Smooth muscle cell (in vitro differentiated cells): ENCODE measurements at regions not wholly inside any gene's neighbourhood (a gene's known extent, or its start where the extent isn't known, plus 50 kb on each side); places are given as distances from the start of the nearest gene placed in this dataset.

Experiments used
- DNase-seq: peaks from one replicate; lab custom pipeline; 2025; ENCODE audit not compliant: unreplicated experiment; lab: John Stamatoyannopoulos, UW
- H2AFZ ChIP-seq: fragments of 200-600 bp; sonication (generic); 2 replicates; pipeline ENCODE4 v1.6.0; 2016; ENCODE audit warnings: antibody characterized with exemption, low read depth, mild to moderate bottlenecking
- H3F3A ChIP-seq: fragments of 200-600 bp; sonication (generic); 2 replicates; pipeline ENCODE4 v1.6.0; 2017; ENCODE audit warnings: antibody characterized with exemption, low read depth
- H3K27ac ChIP-seq: fragments of 200-600 bp; sonication (generic); 2 replicates; pipeline ENCODE4 v1.5.1; 2016; ENCODE audit warnings: low read depth, mild to moderate bottlenecking
- H3K27me3 ChIP-seq: fragments of 200-600 bp; sonication (generic); 2 replicates; pipeline ENCODE4 v1.6.1; 2016; ENCODE audit warnings: low read depth, mild to moderate bottlenecking
- H3K36me3 ChIP-seq: fragments of 200-600 bp; sonication (generic); 2 replicates; pipeline ENCODE4 v1.5.1; 2016; ENCODE audit warnings: low read depth
- H3K4me1 ChIP-seq: fragments of 200-600 bp; sonication (generic); 2 replicates; pipeline ENCODE4 v1.5.1; 2016; ENCODE audit warnings: low read depth
- H3K4me2 ChIP-seq: fragments of 200-600 bp; sonication (generic); 2 replicates; pipeline ENCODE4 v1.6.0; 2016; ENCODE audit warnings: mild to moderate bottlenecking
- H3K4me3 ChIP-seq: fragments of 200-600 bp; sonication (generic); 2 replicates; pipeline ENCODE4 v1.5.1; 2016; ENCODE audit warnings: mild to moderate bottlenecking
- H3K79me2 ChIP-seq: fragments of 200-600 bp; sonication (generic); 2 replicates; pipeline ENCODE4 v1.6.0; 2016; ENCODE audit warnings: low read depth, mild to moderate bottlenecking
- H3K9ac ChIP-seq: fragments of 200-600 bp; sonication (generic); 2 replicates; pipeline ENCODE4 v1.6.0; 2016; ENCODE audit warnings: low read depth
- H3K9me3 ChIP-seq: fragments of 200-600 bp; sonication (generic); replicated peaks from 2 replicates; pipeline ENCODE4 v1.5.1; 2016; ENCODE audit warnings: low read depth
- H4K20me1 ChIP-seq: fragments of 200-600 bp; sonication (generic); 2 replicates; pipeline ENCODE4 v1.6.0; 2016; ENCODE audit warnings: low read depth
- CTCF ChIP-seq: fragments of 200-600 bp; sonication (generic); IDR thresholded peaks from 2 replicates; pipeline ENCODE4 v1.5.1; 2017; ENCODE audit warnings: borderline replicate concordance, mild to moderate bottlenecking, antibody characterized with exemption; ENCODE audit not compliant: insufficient read depth, poor library complexity, severe bottlenecking
- WGBS: methylation state at CpG from one replicate; pipeline ENCODE4 v1.1.7; 2016; ENCODE audit warnings: low lambda C conversion rate; 5-methylcytosine and 5-hydroxymethylcytosine counted together

DNA sequence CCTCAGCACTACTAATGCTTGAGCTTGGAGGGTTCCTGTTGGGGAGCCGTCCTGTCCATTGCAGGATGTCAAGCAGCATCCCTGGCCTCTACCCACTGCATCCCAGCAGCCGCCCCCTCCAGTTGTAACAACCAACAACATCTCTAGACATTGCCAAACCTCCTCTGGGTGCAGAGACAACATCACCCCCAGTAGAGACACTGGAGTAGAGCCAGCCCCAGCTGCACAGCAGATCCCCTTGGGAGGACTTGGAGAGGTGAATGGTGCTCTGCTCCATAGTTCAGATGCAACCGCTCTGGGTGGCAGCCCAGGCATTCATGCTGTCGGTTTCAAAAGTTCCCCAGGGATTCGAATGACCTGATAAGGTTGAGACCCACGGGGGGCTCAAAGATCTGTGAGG lies 259.0 kb downstream of the MN1 start:
- no peak for TF ChIP-seq CTCF
- H3F3A ChIP-seq: no peaks in the 10 kb centered on the region
- no peak overlapping the region for H3K27ac ChIP-seq
- no peaks in the 10 kb centered on the region for H4K20me1 ChIP-seq
- no peaks in the 10 kb centered on the region for H3K36me3 ChIP-seq
- H3K9ac ChIP-seq: no peak overlapping the region
- no peaks in the 10 kb centered on the region for H3K79me2 ChIP-seq
- WGBS: 84% methylated on average over 6 of the region's 6 CpGs
- no peak overlapping the region for H3K4me3 ChIP-seq
- H3K27me3 ChIP-seq: peaks cover 15% of the 10 kb centered on the region
- H3K4me1 ChIP-seq: peaks cover 8% of the 10 kb centered on the region
- no peak overlapping the region for H3K4me2 ChIP-seq
- no peak for DNase-seq
- no peak overlapping the region for H2AFZ ChIP-seq
- H3K9me3 ChIP-seq: no peaks in the 10 kb centered on the region

DNA sequence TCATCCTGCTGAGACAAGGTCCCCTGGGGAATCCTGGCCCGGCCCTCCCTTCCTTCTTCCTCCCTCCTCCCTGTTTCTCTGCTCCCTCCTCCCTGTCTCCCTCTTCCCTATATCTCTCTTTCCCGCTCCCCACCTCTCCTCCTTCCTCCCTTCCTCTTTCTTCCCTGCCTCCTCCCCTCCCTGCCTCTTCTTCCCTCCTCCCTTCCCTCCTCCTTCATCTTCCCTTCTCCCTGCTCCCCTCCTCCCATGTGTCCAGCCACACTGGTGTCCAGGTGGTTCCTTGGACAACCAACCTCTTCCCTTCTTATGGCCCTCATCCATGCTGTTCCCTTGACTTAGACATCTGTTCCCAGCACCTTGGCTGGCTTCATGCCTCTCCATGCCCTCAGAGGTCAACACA lies 258.1 kb downstream of the MN1 start:
- no peak for TF ChIP-seq CTCF
- H3K36me3 ChIP-seq: no peaks in the 10 kb centered on the region
- no peak for DNase-seq
- peaks cover 15% of the 10 kb centered on the region for H3K27me3 ChIP-seq
- no peak overlapping the region for H3K27ac ChIP-seq
- H3K9ac ChIP-seq: no peak overlapping the region
- no CpG with 5 or more reads among the region's 2 CpGs for WGBS
- H3K9me3 ChIP-seq: no peaks in the 10 kb centered on the region
- no peaks in the 10 kb centered on the region for H3K79me2 ChIP-seq
- no peaks in the 10 kb centered on the region for H3F3A ChIP-seq
- peaks cover 8% of the 10 kb centered on the region for H3K4me1 ChIP-seq
- no peaks in the 10 kb centered on the region for H4K20me1 ChIP-seq
- H2AFZ ChIP-seq: no peak overlapping the region
- no peak overlapping the region for H3K4me3 ChIP-seq
- H3K4me2 ChIP-seq: no peak overlapping the region

DNA sequence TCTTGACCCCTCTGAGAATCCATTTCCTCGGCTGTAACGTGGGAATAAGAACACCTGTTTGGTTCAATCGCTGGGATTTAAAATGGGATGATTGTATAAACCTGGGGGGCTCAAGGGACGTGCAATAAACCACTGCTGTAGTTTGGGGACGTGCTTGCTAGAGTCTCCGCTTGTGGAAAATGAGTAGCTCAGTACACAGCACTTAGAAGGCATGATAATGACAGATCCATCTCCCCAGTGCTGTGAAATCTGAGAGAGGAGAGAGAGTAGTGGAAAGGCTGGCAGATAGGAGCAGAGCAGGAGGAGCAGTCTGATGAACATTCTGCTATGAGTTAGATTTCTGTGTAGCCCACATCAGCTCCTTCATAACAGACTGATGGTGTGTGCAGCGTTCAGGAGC lies 256.5 kb downstream of the MN1 start:
- DNase-seq: no peak
- H3K27ac ChIP-seq: no peak overlapping the region
- TF ChIP-seq CTCF: no peak
- WGBS: 88% methylated on average over 7 of the region's 7 CpGs
- H4K20me1 ChIP-seq: no peaks in the 10 kb centered on the region
- H3K27me3 ChIP-seq: peaks cover 9% of the 10 kb centered on the region
- H3K79me2 ChIP-seq: no peaks in the 10 kb centered on the region
- H3K9ac ChIP-seq: no peak overlapping the region
- no peak overlapping the region for H3K4me3 ChIP-seq
- no peaks in the 10 kb centered on the region for H3F3A ChIP-seq
- H3K9me3 ChIP-seq: no peaks in the 10 kb centered on the region
- no peak overlapping the region for H2AFZ ChIP-seq
- H3K4me2 ChIP-seq: no peak overlapping the region
- H3K4me1 ChIP-seq: peaks cover 8% of the 10 kb centered on the region
- H3K36me3 ChIP-seq: no peaks in the 10 kb centered on the region

GRCh38 chr22:27546157-27546935 lies 255.2 kb downstream of the MN1 start:
- Histone ChIP-seq H3F3A (no peaks in the 10 kb centered on the region), H3K27me3 (peaks cover 9% of the 10 kb centered on the region)
- WGBS: 80% methylated on average over 18 of the region's 18 CpGs

More at GRCh38 chr22:27546157-27546935, 255.2 kb downstream of the MN1 start:
- Histone ChIP-seq H3K27ac (no peak overlapping the region), H3K4me3 (no peak overlapping the region), H3K79me2 (no peaks in the 10 kb centered on the region), H3K9me3 (no peaks in the 10 kb centered on the region), H4K20me1 (no peaks in the 10 kb centered on the region), H3K36me3 (no peaks in the 10 kb centered on the region), H3K4me1 (peaks cover 6% of the 10 kb centered on the region), H3K9ac (no peak overlapping the region), H3K4me2 (no peak overlapping the region), H2AFZ (no peak overlapping the region)
- TF ChIP-seq CTCF: no peak
- no peak for DNase-seq
